Activated CD4-positive, alpha-beta T cell treated with anti-CD3 and anti-CD28 coated beads, Interleukin-2, amount 10 ng/mL, durations not matched to agents 7 days and 5 days (primary cell): ENCODE measurements at regions not wholly inside any gene's neighbourhood (a gene's known extent, or its start where the extent isn't known, plus 50 kb on each side); places are given as distances from the start of the nearest gene placed in this dataset.

ENCODE experiments used
- CTCF ChIA-PET: fragments of 350-600 bp; sonication (Branson Sonifier 250); formaldehyde crosslinking; loops from one replicate; lab custom pipeline; 2021; ENCODE audit warnings: antibody characterized with exemption; lab: Charles Lee
- POLR2A ChIA-PET: fragments of 350-600 bp; sonication (Branson Sonifier 250); formaldehyde crosslinking; loops from one replicate; lab custom pipeline; 2021; ENCODE audit warnings: antibody characterized with exemption; lab: Charles Lee
- DNase-seq: peaks from one replicate; pipeline ENCODE4 v3.0.0-alpha.2; 2020
- H3K27ac Mint-ChIP-seq: one replicate; pipeline ENCODE4 v1.8.0; 2021; ENCODE audit warnings: mild to moderate bottlenecking, moderate library complexity, mixed read lengths
- H3K27me3 Mint-ChIP-seq: one replicate; pipeline ENCODE4 v1.8.0; 2021; ENCODE audit warnings: mixed read lengths
- H3K36me3 Mint-ChIP-seq: one replicate; pipeline ENCODE4 v1.8.0; 2021; ENCODE audit warnings: low read depth, mixed read lengths
- H3K4me1 Mint-ChIP-seq: one replicate; pipeline ENCODE4 v1.8.0; 2021; ENCODE audit warnings: mixed read lengths
- H3K4me3 Mint-ChIP-seq: one replicate; pipeline ENCODE4 v1.8.0; 2021; ENCODE audit warnings: mild to moderate bottlenecking, moderate library complexity, mixed read lengths
- H3K9me3 Mint-ChIP-seq: one replicate; pipeline ENCODE4 v1.8.0; 2021; ENCODE audit warnings: mixed read lengths

DNA sequence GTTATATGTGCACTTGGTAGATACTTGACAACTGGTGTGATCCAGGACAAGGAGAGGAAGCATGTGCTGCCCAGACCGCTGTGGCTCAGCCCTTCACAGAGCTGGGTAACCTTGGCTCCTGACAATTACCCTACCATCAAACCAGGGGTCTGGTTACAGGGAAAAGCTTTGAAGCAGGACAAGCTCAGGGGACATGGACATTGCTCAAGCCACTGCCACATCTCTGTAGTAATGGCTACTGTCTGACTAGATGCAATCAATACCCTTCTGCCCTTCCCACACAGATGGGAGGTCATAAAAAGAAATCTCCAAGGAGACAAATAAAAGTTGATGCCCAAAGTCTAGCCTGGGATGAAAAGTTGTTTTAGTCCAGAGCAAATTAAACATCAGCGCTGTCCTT lies 577.4 kb downstream of the MED13L start:
- Mint-ChIP-seq H3K4me3 (no peak overlapping the region), H3K27ac (no peak overlapping the region), H3K36me3 (no peaks in the 10 kb centered on the region), H3K4me1 (no peaks in the 10 kb centered on the region), H3K9me3 (peaks cover 2% of the 10 kb centered on the region), H3K27me3 (no peaks in the 10 kb centered on the region)
- CTCF ChIA-PET, result no interaction called here
- POLR2A ChIA-PET, result no interaction called here
- no peak for DNase-seq

DNA sequence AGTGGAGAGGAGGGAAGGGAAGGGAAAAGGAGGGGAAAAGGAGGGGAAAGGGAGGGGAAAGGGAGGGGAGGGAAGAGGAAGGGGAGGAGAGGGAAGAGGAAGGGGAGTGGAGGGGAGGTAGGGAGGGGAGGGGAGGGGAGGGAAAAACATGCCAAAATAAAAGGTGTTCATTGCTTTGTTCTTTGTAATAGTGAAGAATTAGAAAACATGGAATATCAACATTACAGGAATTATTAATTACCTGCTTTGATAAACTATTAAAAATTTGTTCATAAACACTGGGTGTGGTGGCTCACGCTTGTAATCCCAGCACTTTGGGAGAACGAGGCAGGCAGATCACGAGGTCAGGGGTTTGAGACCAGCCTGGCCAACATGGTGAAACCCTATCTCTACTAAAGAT lies 579.2 kb downstream of the MED13L start:
- H3K27me3 Mint-ChIP-seq, result no peaks in the 10 kb centered on the region
- no peaks in the 10 kb centered on the region for H3K4me1 Mint-ChIP-seq
- CTCF ChIA-PET, result no interaction called here
- no peaks in the 10 kb centered on the region for H3K36me3 Mint-ChIP-seq
- POLR2A ChIA-PET, result no interaction called here
- no peak overlapping the region for H3K4me3 Mint-ChIP-seq
- H3K27ac Mint-ChIP-seq, result no peak overlapping the region
- no peak for DNase-seq
- H3K9me3 Mint-ChIP-seq, result peaks cover 2% of the 10 kb centered on the region

DNA sequence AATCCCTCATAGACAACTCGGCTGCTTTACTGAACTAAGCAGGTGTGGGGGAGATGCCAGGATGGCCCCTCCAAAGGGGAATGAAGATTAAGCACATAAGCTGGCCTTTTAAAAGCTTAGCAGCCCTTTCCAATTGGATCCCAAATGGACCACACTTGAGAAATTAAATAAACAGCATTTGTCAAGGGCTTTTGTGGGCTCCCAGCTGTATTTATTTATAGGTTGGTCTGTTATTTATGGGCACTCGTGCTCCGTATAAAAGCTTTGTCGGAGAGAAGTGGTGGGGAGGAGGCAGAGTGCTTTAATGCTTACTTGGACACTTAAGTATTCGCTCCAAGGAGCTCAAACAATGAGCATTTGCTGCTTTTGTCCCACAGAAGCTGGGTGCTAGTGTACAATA lies 580.2 kb downstream of the MED13L start:
- no peak for DNase-seq
- Mint-ChIP-seq H3K27me3 (no peaks in the 10 kb centered on the region), H3K9me3 (peaks cover 2% of the 10 kb centered on the region), H3K4me3 (no peak overlapping the region), H3K36me3 (no peaks in the 10 kb centered on the region), H3K27ac (no peak overlapping the region), H3K4me1 (no peaks in the 10 kb centered on the region)
- CTCF ChIA-PET, result no interaction called here
- POLR2A ChIA-PET, result no interaction called here

DNA sequence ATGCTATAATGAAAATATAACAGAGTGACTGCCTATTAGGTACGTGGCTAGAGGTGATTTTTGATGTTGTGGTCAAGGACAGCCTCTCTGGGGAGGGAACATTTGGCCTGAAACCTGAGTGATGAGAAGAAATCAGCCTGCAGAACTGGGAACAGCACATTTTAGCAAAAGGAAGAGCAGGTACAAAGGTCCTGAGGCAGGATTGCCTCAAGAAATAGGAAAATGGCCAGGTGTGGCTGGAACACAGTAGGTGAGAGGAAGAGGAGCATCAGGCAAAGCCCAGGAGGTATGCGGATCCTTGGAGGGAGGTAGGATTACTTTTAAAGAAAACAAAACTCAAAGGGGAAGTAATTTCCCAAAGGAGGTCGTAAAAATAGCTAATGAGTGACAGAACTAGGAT lies 582.9 kb downstream of the MED13L start:
- H3K36me3 Mint-ChIP-seq, result no peaks in the 10 kb centered on the region
- DNase-seq, result no peak
- no peak overlapping the region for H3K27ac Mint-ChIP-seq
- no peaks in the 10 kb centered on the region for H3K9me3 Mint-ChIP-seq
- no peaks in the 10 kb centered on the region for H3K27me3 Mint-ChIP-seq
- H3K4me1 Mint-ChIP-seq, result no peaks in the 10 kb centered on the region
- ChIA-PET CTCF (no interaction called here), POLR2A (no interaction called here)
- H3K4me3 Mint-ChIP-seq, result no peak overlapping the region

- Mint-ChIP-seq H3K4me1 (no peaks in the 10 kb centered on the region), H3K36me3 (no peaks in the 10 kb centered on the region), H3K27me3 (no peaks in the 10 kb centered on the region), H3K9me3 (no peaks in the 10 kb centered on the region), H3K27ac (no peak overlapping the region), H3K4me3 (no peak overlapping the region)
- ChIA-PET CTCF (no interaction called here), POLR2A (no interaction called here)
- DNase-seq, result no peak
These were observed 583.5 kb downstream of the MED13L start for GRCh38 chr12:115693970-115694369.

DNA sequence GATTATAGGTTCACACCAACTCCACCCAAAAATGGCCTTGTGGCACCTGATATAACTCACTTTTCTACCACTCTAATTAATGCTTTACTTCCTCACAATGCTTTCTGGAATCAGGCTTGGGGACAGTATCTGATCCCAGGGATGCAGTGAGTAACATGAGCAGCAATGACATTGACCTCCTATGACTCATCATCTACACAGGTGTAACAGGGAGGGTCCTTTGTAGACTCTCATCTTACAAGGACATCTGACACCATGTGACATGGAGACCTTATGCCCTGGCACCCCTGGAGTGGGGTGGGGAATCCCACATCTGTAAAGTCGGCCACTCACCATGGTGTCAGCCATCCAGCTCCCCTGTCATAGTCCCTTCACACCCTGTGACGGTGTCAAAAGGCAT lies 586.4 kb downstream of the MED13L start:
- ChIA-PET CTCF (no interaction called here), POLR2A (no interaction called here)
- no peaks in the 10 kb centered on the region for H3K27me3 Mint-ChIP-seq
- H3K27ac Mint-ChIP-seq, result no peak overlapping the region
- no peaks in the 10 kb centered on the region for H3K4me1 Mint-ChIP-seq
- H3K4me3 Mint-ChIP-seq, result no peak overlapping the region
- H3K9me3 Mint-ChIP-seq, result no peaks in the 10 kb centered on the region
- H3K36me3 Mint-ChIP-seq, result no peaks in the 10 kb centered on the region
- DNase-seq, result no peak

DNA sequence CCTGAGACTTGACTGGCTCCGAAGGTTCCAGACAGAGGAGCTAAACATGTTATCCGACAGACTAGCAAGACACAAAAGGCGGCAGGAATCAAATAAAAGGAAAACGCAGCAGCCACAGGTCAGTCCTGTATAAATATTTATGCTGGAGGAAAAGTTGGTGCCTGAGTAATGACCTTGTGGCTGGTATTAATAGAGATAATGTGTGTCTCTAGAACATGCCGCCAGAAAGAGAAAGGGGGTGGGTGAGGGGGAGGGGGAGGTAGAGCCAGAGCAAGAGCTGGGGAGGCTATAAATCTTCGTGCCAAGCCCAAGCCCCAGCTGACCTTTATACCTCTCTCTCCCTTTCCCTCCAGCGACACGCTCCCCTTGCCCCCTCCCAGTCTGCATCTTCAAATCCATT lies 590.4 kb downstream of the MED13L start:
- H3K9me3 Mint-ChIP-seq, result no peaks in the 10 kb centered on the region
- H3K4me1 Mint-ChIP-seq, result no peaks in the 10 kb centered on the region
- ChIA-PET POLR2A (no interaction called here), CTCF (interaction anchor here (1.2 kb wide), 1 partner anchor 8 kb away, joined by 3 read pairs; no protein-coding TSS in a partner anchor)
- DNase-seq, result no peak
- no peaks in the 10 kb centered on the region for H3K36me3 Mint-ChIP-seq
- no peaks in the 10 kb centered on the region for H3K27me3 Mint-ChIP-seq
- no peak overlapping the region for H3K4me3 Mint-ChIP-seq
- H3K27ac Mint-ChIP-seq, result no peak overlapping the region

- H3K9me3 Mint-ChIP-seq, result peaks cover 2% of the 10 kb centered on the region
- POLR2A ChIA-PET, result no interaction called here
- no peaks in the 10 kb centered on the region for H3K36me3 Mint-ChIP-seq
- CTCF ChIA-PET, result no interaction called here
- H3K4me3 Mint-ChIP-seq, result no peak overlapping the region
- H3K4me1 Mint-ChIP-seq, result no peaks in the 10 kb centered on the region
- no peaks in the 10 kb centered on the region for H3K27me3 Mint-ChIP-seq
- DNase-seq, result no peak
- no peak overlapping the region for H3K27ac Mint-ChIP-seq
These were observed 594.2 kb downstream of the MED13L start for GRCh38 chr12:115683240-115683780.

DNA sequence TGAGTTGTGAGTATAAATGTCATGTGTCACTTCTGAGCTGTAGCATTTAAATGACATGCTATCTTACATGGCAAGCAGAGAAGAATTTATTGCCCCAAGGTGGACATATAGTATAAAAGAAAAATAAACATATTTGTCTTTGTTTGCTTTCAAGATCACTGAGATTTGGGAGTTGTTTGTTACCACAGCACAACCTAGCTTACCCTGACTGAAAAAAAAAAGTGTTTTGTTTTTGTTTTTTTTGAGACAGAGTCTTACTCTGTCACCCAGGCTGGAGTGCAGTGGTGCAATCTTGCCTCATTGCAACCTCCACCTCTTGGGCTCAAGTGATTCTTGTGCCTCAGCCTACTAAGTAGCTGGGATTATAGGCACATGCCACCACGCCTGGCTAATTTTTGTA lies 596.5 kb downstream of the MED13L start:
- Mint-ChIP-seq H3K36me3 (no peaks in the 10 kb centered on the region), H3K4me3 (no peak overlapping the region), H3K4me1 (no peaks in the 10 kb centered on the region), H3K27me3 (no peaks in the 10 kb centered on the region), H3K27ac (no peak overlapping the region), H3K9me3 (peaks cover 3% of the 10 kb centered on the region)
- CTCF ChIA-PET, result no interaction called here
- POLR2A ChIA-PET, result no interaction called here
- DNase-seq, result no peak

DNA sequence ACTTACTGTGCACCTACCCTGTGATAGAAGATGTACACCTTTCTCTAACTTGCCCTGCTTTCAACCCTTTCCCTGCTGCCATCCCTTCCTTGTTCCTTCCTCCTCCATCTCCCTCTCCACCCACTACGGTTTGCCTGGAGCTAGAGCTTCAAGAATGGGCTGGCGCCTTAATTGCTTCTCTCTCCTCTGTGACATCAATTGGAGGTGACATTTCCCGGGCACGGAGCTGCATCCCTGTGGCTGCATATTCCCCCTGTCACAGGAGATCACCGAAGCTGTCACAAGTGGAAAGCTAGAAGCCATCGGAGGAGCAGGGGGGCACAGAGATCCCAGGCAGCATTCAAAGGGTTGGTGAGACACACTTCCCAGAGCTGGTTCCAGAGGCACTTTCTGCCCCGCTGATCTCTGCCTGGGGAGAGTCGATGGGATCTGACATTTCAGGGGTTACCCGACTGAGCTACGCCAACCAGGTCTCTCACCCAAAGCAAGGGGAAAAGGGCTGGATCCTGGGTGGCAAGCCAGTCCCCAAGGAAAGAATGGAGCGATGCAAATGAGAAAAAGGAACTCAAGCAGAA lies 604.9 kb downstream of the MED13L start:
- no peak overlapping the region for H3K4me3 Mint-ChIP-seq
- no peaks in the 10 kb centered on the region for H3K4me1 Mint-ChIP-seq
- CTCF ChIA-PET, result no interaction called here
- POLR2A ChIA-PET, result no interaction called here
- H3K27me3 Mint-ChIP-seq, result no peaks in the 10 kb centered on the region
- no peak overlapping the region for H3K27ac Mint-ChIP-seq
- no peak for DNase-seq
- H3K36me3 Mint-ChIP-seq, result no peaks in the 10 kb centered on the region
- H3K9me3 Mint-ChIP-seq, result no peaks in the 10 kb centered on the region

DNA sequence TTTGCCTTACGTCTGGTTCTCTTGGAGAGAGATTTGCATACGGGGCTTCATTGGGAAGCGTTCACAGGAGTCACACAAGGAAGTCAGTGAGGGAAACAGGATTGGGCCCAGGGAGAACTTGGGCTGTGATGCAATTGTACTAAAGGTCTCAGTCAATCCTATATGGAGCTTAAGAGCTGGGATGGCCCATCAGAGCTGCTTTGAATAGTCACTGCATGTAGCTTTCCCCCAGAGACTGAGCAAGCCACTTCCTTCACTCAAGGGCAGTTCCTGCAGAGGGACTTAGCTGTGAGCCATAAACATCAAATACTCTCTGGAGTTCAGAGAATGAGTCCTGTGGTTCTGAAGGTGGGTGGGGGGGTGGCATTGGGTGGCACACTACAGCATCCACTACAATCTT lies 605.4 kb downstream of the MED13L start:
- Mint-ChIP-seq H3K27me3 (no peaks in the 10 kb centered on the region), H3K27ac (no peak overlapping the region), H3K4me1 (no peaks in the 10 kb centered on the region), H3K4me3 (no peak overlapping the region), H3K9me3 (no peaks in the 10 kb centered on the region), H3K36me3 (no peaks in the 10 kb centered on the region)
- POLR2A ChIA-PET, result no interaction called here
- DNase-seq, result no peak
- CTCF ChIA-PET, result no interaction called here

GRCh38 chr12:115670869-115671268 lies 606.6 kb downstream of the MED13L start:
- Mint-ChIP-seq H3K9me3 (no peaks in the 10 kb centered on the region), H3K27me3 (no peaks in the 10 kb centered on the region), H3K4me3 (no peak overlapping the region), H3K4me1 (no peaks in the 10 kb centered on the region), H3K36me3 (no peaks in the 10 kb centered on the region), H3K27ac (no peak overlapping the region)
- ChIA-PET CTCF (no interaction called here), POLR2A (no interaction called here)
- DNase-seq, result no peak

DNA sequence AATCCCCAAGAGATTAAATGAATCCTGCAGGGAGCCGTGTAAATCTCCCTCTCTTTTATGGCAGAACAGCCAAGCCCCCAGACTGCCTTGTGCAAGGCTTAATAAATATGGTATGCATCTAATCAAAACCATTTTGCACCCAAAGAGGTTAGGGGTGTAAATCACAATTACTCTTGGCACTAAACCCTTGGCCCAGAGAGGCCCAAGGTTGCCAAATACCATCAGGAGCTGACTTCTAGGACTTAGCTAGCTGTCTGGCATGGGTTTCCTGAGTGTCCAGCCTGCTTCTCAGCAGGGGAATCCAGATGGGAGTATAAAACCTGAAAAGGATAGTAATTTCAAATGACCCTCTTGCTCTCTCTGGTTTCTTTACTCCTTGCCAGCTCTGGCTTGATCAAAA lies 610.4 kb downstream of the MED13L start:
- Mint-ChIP-seq H3K27me3 (no peaks in the 10 kb centered on the region), H3K4me1 (no peaks in the 10 kb centered on the region)

GRCh38 chr12:115666168-115666567 lies 611.3 kb downstream of the MED13L start:
- Mint-ChIP-seq H3K9me3 (no peaks in the 10 kb centered on the region), H3K4me3 (no peak overlapping the region), H3K36me3 (no peaks in the 10 kb centered on the region), H3K4me1 (no peaks in the 10 kb centered on the region), H3K27me3 (no peaks in the 10 kb centered on the region), H3K27ac (no peak overlapping the region)
- CTCF ChIA-PET, result no interaction called here
- POLR2A ChIA-PET, result no interaction called here
- DNase-seq, result no peak

More for the DNA sequence above, 610.4 kb downstream of the MED13L start:
- POLR2A ChIA-PET, result no interaction called here
- no peaks in the 10 kb centered on the region for H3K36me3 Mint-ChIP-seq
- H3K27ac Mint-ChIP-seq, result no peak overlapping the region
- H3K9me3 Mint-ChIP-seq, result no peaks in the 10 kb centered on the region
- DNase-seq, result no peak
- H3K4me3 Mint-ChIP-seq, result no peak overlapping the region
- CTCF ChIA-PET, result no interaction called here
